ENCODE measurements at regions not wholly inside any gene's neighbourhood (a gene's known extent, or its start where the extent isn't known, plus 50 kb on each side); places are given as distances from the start of the nearest gene placed in this dataset.

DNA sequence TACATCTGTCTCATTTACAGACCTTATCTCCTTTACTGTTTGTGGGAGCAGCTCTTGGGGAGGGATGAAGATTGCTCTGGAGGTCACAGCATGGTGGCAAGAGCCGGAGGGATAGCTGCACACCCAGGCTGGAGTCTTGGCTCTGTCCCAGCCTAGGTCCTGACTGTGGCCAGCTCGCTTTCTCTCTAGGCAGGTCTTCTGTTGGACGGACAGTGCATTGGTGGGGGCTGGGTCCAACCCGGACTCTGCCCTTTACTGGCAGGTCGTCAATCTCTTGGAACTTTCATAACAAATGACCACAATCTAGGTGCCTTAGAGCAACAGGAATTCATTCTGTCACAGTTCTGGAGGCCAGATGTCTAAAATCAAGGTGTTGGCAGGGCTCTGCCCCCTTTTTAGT, 319.8 kb upstream of the C1orf174 start:
- WGBS, 2 donors = 66 to 72% methylated on average over 3 to 5 of the region's 5 CpGs
- Histone ChIP-seq H3K4me3 (no peak overlapping the region), H3K27ac (no peak overlapping the region), H3K9me3 (no peaks in the 10 kb centered on the region), H3K4me1 (no peaks in the 10 kb centered on the region), H3K36me3 (ENCODE audit: low read depth, missing control alignments) (no peaks in the 10 kb centered on the region), H3K27me3 (no peaks in the 10 kb centered on the region)
- intact Hi-C loops (cut with DNase I; ENCODE audit: low total_unique reads) = no loop called here
- no peak for DNase-seq
- no peak for TF ChIP-seq POLR2A (IDR thresholded peaks at IDR 0.05)
- TF ChIP-seq, protein P1, sequence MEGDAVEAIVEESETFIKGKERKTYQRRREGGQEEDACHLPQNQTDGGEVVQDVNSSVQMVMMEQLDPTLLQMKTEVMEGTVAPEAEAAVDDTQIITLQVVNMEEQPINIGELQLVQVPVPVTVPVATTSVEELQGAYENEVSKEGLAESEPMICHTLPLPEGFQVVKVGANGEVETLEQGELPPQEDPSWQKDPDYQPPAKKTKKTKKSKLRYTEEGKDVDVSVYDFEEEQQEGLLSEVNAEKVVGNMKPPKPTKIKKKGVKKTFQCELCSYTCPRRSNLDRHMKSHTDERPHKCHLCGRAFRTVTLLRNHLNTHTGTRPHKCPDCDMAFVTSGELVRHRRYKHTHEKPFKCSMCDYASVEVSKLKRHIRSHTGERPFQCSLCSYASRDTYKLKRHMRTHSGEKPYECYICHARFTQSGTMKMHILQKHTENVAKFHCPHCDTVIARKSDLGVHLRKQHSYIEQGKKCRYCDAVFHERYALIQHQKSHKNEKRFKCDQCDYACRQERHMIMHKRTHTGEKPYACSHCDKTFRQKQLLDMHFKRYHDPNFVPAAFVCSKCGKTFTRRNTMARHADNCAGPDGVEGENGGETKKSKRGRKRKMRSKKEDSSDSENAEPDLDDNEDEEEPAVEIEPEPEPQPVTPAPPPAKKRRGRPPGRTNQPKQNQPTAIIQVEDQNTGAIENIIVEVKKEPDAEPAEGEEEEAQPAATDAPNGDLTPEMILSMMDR (IDR thresholded peaks at IDR 0.05) = no peak

GRCh38 chr1:4220362-4220761, 320.3 kb upstream of the C1orf174 start:
- DNase-seq = no peak
- Histone ChIP-seq H3K4me3 (no peak overlapping the region), H3K4me1 (no peaks in the 10 kb centered on the region), H3K9me3 (no peaks in the 10 kb centered on the region), H3K27me3 (no peaks in the 10 kb centered on the region), H3K27ac (no peak overlapping the region), H3K36me3 (ENCODE audit: low read depth, missing control alignments) (no peaks in the 10 kb centered on the region)
- intact Hi-C loops (cut with DNase I; ENCODE audit: low total_unique reads) = no loop called here
- TF ChIP-seq, protein P1 (IDR thresholded peaks at IDR 0.05) = no peak
- no peak for TF ChIP-seq POLR2A (IDR thresholded peaks at IDR 0.05)
- WGBS, 2 donors = 73% methylated on average over 9 of the region's 9 CpGs

DNA sequence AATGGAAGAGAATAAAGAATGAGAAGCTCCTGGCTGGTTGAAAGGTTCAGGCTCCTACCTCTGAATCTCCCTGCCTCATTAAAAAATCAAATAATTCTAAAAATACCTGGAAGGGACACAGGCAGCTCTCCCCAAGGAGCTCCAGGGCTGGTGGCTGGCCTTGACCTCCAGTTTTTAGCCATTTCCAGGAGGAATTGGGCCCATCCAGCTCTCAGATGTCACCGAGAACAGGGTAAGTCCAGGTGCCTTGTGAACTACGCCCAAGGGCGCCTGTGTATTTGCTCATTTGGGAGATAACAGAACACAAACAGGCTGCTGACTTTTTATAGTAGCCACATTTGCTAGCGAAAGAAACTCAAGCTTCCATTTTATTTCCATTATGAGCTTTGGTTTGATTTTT, 321.0 kb upstream of the C1orf174 start:
- H3K4me3 ChIP-seq = no peak overlapping the region
- no peak for DNase-seq
- no peaks in the 10 kb centered on the region for H3K4me1 ChIP-seq
- intact Hi-C loops (cut with DNase I; ENCODE audit: low total_unique reads) = no loop called here
- TF ChIP-seq, protein P1 (IDR thresholded peaks at IDR 0.05) = no peak
- no peak for TF ChIP-seq POLR2A (IDR thresholded peaks at IDR 0.05)
- H3K9me3 ChIP-seq = no peaks in the 10 kb centered on the region
- no peaks in the 10 kb centered on the region for H3K27me3 ChIP-seq
- WGBS, 2 donors = 90 to 94% methylated on average over 4 of the region's 4 CpGs
- no peaks in the 10 kb centered on the region for H3K36me3 ChIP-seq (ENCODE audit: low read depth, missing control alignments)
- no peak overlapping the region for H3K27ac ChIP-seq

DNA sequence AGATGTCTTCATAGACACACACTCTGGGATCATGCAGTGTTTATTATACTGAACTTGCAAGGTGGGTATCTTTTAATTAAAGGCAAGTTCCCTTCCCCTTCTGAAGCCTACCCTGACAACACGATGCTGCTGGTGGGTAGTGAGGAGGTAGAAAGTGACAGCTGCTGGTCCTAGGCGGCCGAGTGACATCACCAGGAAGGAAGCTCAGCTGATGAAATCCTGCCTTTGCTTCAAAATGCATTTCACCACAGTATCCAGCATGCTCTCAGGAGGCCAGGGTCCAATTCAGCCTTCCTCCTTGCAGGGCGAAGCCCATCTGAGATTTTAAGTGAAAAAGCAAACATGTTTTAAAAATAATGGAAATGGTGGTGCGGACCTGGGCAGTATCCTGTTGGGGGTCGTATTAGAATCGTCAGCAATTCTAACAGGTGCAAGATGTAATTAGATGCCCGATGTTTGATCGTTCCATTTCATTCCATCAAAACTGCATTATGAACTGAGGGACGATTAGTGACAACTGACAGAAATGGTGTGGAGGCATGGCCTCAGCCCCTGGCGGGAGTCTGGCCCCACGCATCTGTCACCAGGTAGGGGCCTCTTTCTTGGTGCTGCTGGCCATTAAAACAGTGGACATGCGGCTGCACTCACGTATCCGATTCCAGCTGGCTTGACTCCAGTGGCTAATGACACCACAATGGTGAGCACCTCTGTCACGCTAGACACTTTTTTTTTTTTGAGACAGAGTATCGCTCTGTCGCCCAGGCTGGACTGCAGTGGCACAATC, 324.8 kb upstream of the C1orf174 start:
- Histone ChIP-seq H3K36me3 (ENCODE audit: low read depth, missing control alignments) (no peaks in the 10 kb centered on the region), H3K27me3 (no peaks in the 10 kb centered on the region), H3K27ac (no peak overlapping the region), H3K4me1 (no peaks in the 10 kb centered on the region), H3K9me3 (no peaks in the 10 kb centered on the region), H3K4me3 (no peak overlapping the region)
- TF ChIP-seq, protein P1 (IDR thresholded peaks at IDR 0.05) = no peak
- no peak for TF ChIP-seq POLR2A (IDR thresholded peaks at IDR 0.05)
- intact Hi-C loops (cut with DNase I; ENCODE audit: low total_unique reads) = no loop called here
- 83 to 86% methylated on average over 18 of the region's 18 CpGs for WGBS, 2 donors
- no peak for DNase-seq

- TF ChIP-seq POLR2A (IDR thresholded peaks at IDR 0.05) = no peak
- TF ChIP-seq, protein P1 (IDR thresholded peaks at IDR 0.05) = no peak
- Histone ChIP-seq H3K36me3 (ENCODE audit: low read depth, missing control alignments) (no peaks in the 10 kb centered on the region), H3K4me3 (no peak overlapping the region), H3K9me3 (no peaks in the 10 kb centered on the region), H3K4me1 (no peaks in the 10 kb centered on the region), H3K27ac (no peak overlapping the region), H3K27me3 (no peaks in the 10 kb centered on the region)
- intact Hi-C loops (cut with DNase I; ENCODE audit: low total_unique reads) = no loop called here
- DNase-seq = no peak
- 45 to 60% methylated on average over 15 of the region's 15 CpGs for WGBS, 2 donors
Measured at GRCh38 chr1:4227986-4228385, 327.9 kb upstream of the C1orf174 start.
